WTC11 (cell line): ENCODE measurements at regions not wholly inside any gene's neighbourhood (a gene's known extent, or its start where the extent isn't known, plus 50 kb on each side); places are given as distances from the start of the nearest gene placed in this dataset.

ENCODE experiments used
- TF ChIP-seq, protein P1 (sequence below): fragments of 200-600 bp; IDR thresholded peaks from 2 replicates; pipeline ENCODE4 v1.8.0; 2022; ENCODE audit warnings: antibody characterized with exemption
- TF ChIP-seq, protein P2 (sequence below): sonication (generic); formaldehyde crosslinking; IDR thresholded peaks from 2 replicates; pipeline ENCODE4 v1.8.0; 2022; ENCODE audit warnings: mild to moderate bottlenecking, missing genetic modification reagents

- TF ChIP-seq, protein P1, sequence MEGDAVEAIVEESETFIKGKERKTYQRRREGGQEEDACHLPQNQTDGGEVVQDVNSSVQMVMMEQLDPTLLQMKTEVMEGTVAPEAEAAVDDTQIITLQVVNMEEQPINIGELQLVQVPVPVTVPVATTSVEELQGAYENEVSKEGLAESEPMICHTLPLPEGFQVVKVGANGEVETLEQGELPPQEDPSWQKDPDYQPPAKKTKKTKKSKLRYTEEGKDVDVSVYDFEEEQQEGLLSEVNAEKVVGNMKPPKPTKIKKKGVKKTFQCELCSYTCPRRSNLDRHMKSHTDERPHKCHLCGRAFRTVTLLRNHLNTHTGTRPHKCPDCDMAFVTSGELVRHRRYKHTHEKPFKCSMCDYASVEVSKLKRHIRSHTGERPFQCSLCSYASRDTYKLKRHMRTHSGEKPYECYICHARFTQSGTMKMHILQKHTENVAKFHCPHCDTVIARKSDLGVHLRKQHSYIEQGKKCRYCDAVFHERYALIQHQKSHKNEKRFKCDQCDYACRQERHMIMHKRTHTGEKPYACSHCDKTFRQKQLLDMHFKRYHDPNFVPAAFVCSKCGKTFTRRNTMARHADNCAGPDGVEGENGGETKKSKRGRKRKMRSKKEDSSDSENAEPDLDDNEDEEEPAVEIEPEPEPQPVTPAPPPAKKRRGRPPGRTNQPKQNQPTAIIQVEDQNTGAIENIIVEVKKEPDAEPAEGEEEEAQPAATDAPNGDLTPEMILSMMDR, result no peak
- TF ChIP-seq, protein P2, sequence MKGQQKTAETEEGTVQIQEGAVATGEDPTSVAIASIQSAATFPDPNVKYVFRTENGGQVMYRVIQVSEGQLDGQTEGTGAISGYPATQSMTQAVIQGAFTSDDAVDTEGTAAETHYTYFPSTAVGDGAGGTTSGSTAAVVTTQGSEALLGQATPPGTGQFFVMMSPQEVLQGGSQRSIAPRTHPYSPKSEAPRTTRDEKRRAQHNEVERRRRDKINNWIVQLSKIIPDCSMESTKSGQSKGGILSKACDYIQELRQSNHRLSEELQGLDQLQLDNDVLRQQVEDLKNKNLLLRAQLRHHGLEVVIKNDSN, result no peak
These were observed 1982.5 kb upstream of the PIK3C3 start for GRCh38 chr18:39972521-39972920.
